ENCODE measurements at regions not wholly inside any gene's neighbourhood (a gene's known extent, or its start where the extent isn't known, plus 50 kb on each side); places are given as distances from the start of the nearest gene placed in this dataset.
"Not testable (repeated sequence)": the region's sequence is repeated elsewhere in the genome, so short reads cannot be mapped to it uniquely, and the experiment has no call there.

DNA sequence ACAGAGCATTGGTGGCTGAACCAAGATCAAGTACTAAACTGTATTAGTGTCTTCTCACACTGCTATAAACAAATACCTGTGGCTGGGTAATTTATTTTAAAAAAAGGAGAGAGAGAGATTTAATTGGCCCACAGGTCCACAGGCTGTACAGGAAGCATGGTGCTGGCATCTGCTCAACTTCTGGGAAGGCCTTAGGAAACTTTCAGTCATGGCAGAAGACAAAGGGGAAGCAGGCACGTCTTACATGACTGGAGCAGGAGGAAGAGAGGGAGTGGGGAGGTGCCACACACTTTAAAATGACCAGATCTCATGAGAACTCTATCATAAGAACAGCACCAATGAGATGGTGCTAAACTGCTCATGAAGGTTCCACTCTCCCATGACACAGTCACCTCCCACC, 95.2 kb upstream of the JCAD start:
- TF ChIP-seq, protein P1, sequence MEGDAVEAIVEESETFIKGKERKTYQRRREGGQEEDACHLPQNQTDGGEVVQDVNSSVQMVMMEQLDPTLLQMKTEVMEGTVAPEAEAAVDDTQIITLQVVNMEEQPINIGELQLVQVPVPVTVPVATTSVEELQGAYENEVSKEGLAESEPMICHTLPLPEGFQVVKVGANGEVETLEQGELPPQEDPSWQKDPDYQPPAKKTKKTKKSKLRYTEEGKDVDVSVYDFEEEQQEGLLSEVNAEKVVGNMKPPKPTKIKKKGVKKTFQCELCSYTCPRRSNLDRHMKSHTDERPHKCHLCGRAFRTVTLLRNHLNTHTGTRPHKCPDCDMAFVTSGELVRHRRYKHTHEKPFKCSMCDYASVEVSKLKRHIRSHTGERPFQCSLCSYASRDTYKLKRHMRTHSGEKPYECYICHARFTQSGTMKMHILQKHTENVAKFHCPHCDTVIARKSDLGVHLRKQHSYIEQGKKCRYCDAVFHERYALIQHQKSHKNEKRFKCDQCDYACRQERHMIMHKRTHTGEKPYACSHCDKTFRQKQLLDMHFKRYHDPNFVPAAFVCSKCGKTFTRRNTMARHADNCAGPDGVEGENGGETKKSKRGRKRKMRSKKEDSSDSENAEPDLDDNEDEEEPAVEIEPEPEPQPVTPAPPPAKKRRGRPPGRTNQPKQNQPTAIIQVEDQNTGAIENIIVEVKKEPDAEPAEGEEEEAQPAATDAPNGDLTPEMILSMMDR (IDR thresholded peaks at IDR 0.05; ENCODE audit: low read length, missing control alignments) = no peak
- no peak for DNase-seq (ENCODE audit: low read depth)

GRCh38 chr10:30154126-30154525, 94.7 kb upstream of the JCAD start:
- DNase-seq (ENCODE audit: low read depth) = no peak
- TF ChIP-seq, protein P1 (IDR thresholded peaks at IDR 0.05; ENCODE audit: low read length, missing control alignments) = no peak
- no peak overlapping the region for H3K4me3 ChIP-seq (replicated peaks; ENCODE audit: low read depth, low read length)

More for the DNA sequence above, 95.2 kb upstream of the JCAD start:
- H3K4me3 ChIP-seq (replicated peaks; ENCODE audit: low read depth, low read length) = no peak overlapping the region

DNA sequence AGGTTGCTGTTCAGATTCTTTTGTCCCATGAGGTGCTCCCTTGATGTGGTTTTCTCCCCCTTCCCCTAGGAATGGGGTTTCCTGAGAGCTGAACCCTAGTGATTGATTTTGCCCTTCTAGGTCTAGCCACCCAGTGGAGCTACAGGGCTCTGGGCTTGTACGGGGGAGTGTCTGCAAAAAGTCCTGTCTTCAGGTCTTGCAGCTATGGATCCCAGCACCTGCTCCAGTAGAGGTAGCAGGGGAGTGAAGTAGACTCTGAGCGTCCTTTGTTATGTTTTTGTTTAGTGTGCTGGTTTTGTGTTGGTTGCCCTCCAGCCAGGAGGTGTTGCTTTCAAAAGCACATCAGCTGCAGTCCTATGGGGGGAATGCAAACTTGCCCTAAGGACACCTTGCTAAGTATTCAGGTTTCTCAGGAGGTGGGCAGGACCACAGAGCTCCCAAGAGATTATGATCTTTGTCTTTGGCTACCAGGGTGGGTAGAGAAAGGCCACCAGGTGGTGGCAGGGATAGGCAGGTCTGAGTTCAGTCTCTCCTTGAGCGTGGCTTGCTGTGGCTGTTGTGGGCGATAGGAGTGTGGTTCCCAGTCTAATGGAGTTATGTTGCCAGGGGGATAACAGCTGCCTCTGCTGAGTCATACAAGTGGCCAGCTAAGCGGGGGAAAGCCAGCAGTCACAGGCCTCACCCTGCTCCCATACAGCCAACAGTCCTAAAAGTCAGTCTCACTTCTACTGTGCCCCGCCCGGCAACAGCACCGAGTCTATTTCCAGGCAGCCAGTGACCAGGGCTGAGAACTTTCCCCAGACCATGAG, 92.4 kb upstream of the JCAD start:
- DNase-seq (ENCODE audit: low read depth) = peak; percentile 81
- TF ChIP-seq, protein P1 (IDR thresholded peaks at IDR 0.05; ENCODE audit: low read length, missing control alignments) = no peak
- H3K4me3 ChIP-seq (replicated peaks; ENCODE audit: low read depth, low read length) = no peak overlapping the region

DNA sequence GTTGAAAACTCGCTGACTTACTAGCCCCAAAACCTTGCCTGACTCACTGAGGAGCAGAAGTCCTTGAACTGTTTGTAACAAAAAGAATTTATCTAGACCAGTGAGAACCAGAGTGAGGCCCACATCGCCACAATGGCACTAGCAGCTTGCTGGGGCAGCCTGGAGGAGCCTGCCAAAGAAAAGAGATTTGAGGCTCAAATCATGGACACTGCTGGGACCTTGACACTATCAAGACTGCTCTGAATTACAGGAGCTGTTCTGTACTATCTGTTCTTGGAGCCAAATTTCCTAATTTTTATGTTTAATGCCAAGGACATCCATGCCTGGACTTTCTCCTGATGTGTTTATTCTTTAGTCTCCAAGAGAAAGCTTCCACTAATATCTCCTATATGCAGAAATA, 82.0 kb upstream of the JCAD start:
- DNase-seq (ENCODE audit: low read depth) = no peak
- TF ChIP-seq, protein P1 (IDR thresholded peaks at IDR 0.05; ENCODE audit: low read length, missing control alignments) = no peak
- no peak overlapping the region for H3K4me3 ChIP-seq (replicated peaks; ENCODE audit: low read depth, low read length)

DNA sequence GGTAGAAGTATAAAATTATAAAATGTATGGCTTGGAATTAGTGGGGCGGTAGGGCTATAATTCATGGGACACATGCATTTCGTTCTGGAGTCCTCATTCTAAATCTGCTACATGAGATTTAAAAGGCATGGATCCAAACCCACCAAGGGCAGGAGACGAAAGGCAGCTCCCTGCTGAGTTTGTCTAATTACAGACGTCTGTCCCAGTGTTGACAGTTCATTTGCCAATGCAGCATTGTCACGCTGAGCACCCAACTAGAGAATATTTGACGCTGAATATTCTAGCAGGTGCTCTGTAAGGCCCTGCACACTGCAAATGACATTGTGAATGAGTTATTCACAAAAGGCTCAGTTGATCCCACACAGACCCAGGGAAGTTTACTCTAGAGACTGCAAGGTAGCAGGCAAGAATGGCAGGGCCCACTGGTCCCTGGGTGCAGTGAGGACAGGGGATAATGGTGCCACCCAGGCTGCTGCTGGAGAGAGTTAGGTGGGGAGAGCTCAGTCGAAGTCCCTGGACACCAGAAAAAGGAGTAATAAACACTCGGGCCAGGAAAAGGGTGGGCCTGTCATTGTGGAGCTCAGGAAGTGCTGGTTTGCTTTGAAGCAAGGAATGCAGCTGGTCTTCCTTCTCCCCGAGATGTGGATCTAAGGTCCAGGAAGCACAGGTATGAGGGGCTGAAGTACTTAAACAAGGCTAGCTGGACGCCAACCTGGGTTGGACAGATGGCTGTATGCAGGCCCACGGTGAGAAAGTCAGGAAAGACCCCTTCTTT, 75.0 kb upstream of the JCAD start:
- DNase-seq (ENCODE audit: low read depth) = no peak
- no peak overlapping the region for H3K4me3 ChIP-seq (replicated peaks; ENCODE audit: low read depth, low read length)
- TF ChIP-seq, protein P1 (IDR thresholded peaks at IDR 0.05; ENCODE audit: low read length, missing control alignments) = no peak

GRCh38 chr10:30133198-30133597, 73.8 kb upstream of the JCAD start:
- DNase-seq (ENCODE audit: low read depth) = no peak
- H3K4me3 ChIP-seq (replicated peaks; ENCODE audit: low read depth, low read length) = no peak overlapping the region
- TF ChIP-seq, protein P1 (IDR thresholded peaks at IDR 0.05; ENCODE audit: low read length, missing control alignments) = no peak

DNA sequence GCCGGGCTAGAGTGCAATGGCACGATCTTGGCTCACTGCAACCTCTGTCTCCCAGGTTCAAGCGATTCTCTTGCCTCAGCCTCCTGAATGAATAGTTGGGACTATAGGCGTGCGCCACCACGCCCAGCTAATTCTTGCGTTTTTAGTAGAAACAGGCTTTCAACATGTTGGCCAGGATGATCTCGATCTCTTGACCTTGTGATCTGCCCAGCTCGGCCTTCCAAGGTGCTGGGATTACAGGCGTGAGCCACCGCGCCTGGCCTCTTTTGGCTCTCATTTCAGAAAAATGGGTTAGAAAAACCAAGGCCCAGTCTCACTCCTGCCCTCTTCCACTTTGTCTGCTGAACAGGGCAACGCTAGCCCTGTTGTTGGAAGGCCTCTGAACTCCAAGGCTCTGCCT, 72.0 kb upstream of the JCAD start:
- not testable (repeated sequence) for DNase-seq (ENCODE audit: low read depth)

GRCh38 chr10:30129326-30129725, 69.9 kb upstream of the JCAD start:
- H3K4me3 ChIP-seq (replicated peaks; ENCODE audit: low read depth, low read length); DNase-seq (ENCODE audit: low read depth): not testable (repeated sequence)

More for the DNA sequence above, 72.0 kb upstream of the JCAD start:
- not testable (repeated sequence) for H3K4me3 ChIP-seq (replicated peaks; ENCODE audit: low read depth, low read length)
